H1 (cell line): ENCODE measurements at regions not wholly inside any gene's neighbourhood (a gene's known extent, or its start where the extent isn't known, plus 50 kb on each side); places are given as distances from the start of the nearest gene placed in this dataset.

Experiments used
- CTCF ChIA-PET: fragments of 300-600 bp; sonication (Branson Sonifier 250); formaldehyde crosslinking; loops from one replicate; lab custom pipeline; 2021; ENCODE audit not compliant: partially characterized antibody; lab: Charles Lee
- POLR2A ChIA-PET: fragments of 300-600 bp; sonication (Branson Sonifier 250); formaldehyde crosslinking; loops from one replicate; lab custom pipeline; 2021; ENCODE audit warnings: inconsistent platforms; ENCODE audit not compliant: partially characterized antibody; lab: Charles Lee
- DNase-seq, 2 experiments: peaks; one replicate each; pipeline versions ENCODE4 v3.0.0 to v3.0.0-alpha.2; 2010 to 2022; ENCODE audit warnings: low spot score in 2 of 2, low read depth in 1 of 2, mixed read lengths in 1 of 2
- FAIRE-seq: peaks from 2 replicates; lab custom pipeline; 2011; peaks lifted over from hg19 to GRCh38; lab: Jason Lieb, UNC
- H2AFZ ChIP-seq: 2 replicates; pipeline ENCODE4 v1.8.1; 2012; ENCODE audit warnings: low read length, inconsistent platforms
- H2AK5ac ChIP-seq: 2 replicates; pipeline ENCODE4 v1.6.1; 2013; ENCODE audit warnings: low read depth, low read length
- H2BK120ac ChIP-seq: replicated peaks from 2 replicates; pipeline ENCODE3; 2013; ENCODE audit warnings: low read depth, low read length, inconsistent platforms
- H2BK12ac ChIP-seq: 2 replicates; pipeline ENCODE4 v1.6.1; 2013; ENCODE audit warnings: low read depth, low read length
- H2BK15ac ChIP-seq: 2 replicates; pipeline ENCODE4 v1.6.1; 2013; ENCODE audit warnings: low read length
- H2BK20ac ChIP-seq: 2 replicates; pipeline ENCODE4 v1.6.1; 2013; ENCODE audit warnings: low read length
- H2BK5ac ChIP-seq: 2 replicates; pipeline ENCODE4 v1.6.1; 2013; ENCODE audit warnings: low read depth, low read length
- H3K14ac ChIP-seq: 2 replicates; pipeline ENCODE4 v1.6.1; 2013; ENCODE audit warnings: inconsistent platforms; ENCODE audit not compliant: insufficient read length
- H3K18ac ChIP-seq: 2 replicates; pipeline ENCODE4 v1.6.1; 2013; ENCODE audit warnings: low read length; ENCODE audit errors: extremely low read depth
- H3K23ac ChIP-seq: 2 replicates; pipeline ENCODE4 v1.6.1; 2013; ENCODE audit warnings: inconsistent platforms; ENCODE audit not compliant: insufficient read length
- H3K23me2 ChIP-seq: 2 replicates; pipeline ENCODE4 v1.6.1; 2013; ENCODE audit warnings: low read depth, low read length
- H3K27ac ChIP-seq: 2 replicates; pipeline ENCODE4 v1.6.1; 2011; ENCODE audit warnings: low read depth, low read length, inconsistent platforms
- H3K27me3 ChIP-seq, 4 experiments: replicated peaks in 1 of 4; 1 replicate in 1 of 4; 2 replicates in 3 of 4; pipeline versions ENCODE4 v1.6.1 to v1.8.1; 2011 to 2013; ENCODE audit warnings: low read length in 3 of 4, mild to moderate bottlenecking in 3 of 4, inconsistent platforms in 2 of 4, mixed read lengths in 2 of 4, moderate library complexity in 1 of 4; ENCODE audit not compliant: control insufficient read depth in 3 of 4, insufficient read depth in 3 of 4; ENCODE audit errors: extremely low read depth in 1 of 4
- H3K36me3 ChIP-seq, 4 experiments: 2 replicates each; pipeline versions ENCODE4 v1.6.1 to v1.8.1; 2011 to 2013; ENCODE audit warnings: mild to moderate bottlenecking in 4 of 4, low read length in 3 of 4, moderate library complexity in 2 of 4, control low read depth in 1 of 4, inconsistent platforms in 1 of 4; ENCODE audit not compliant: insufficient read depth in 4 of 4, control insufficient read depth in 2 of 4
- H3K4ac ChIP-seq: replicated peaks from 2 replicates; pipeline ENCODE3; 2013; ENCODE audit warnings: low read length, low read depth, mixed read lengths, inconsistent platforms; ENCODE audit not compliant: insufficient read length
- H3K4me1 ChIP-seq, 4 experiments: replicated peaks in 1 of 4; 1 replicate in 1 of 4; 2 replicates in 3 of 4; pipeline versions ENCODE4 v1.6.1 to v1.8.1; 2011 to 2013; ENCODE audit warnings: low read length in 3 of 4, inconsistent platforms in 2 of 4, mixed read lengths in 1 of 4; ENCODE audit not compliant: insufficient read depth in 4 of 4, control insufficient read depth in 3 of 4
- H3K4me2 ChIP-seq, 2 experiments: 2 replicates each; pipeline versions ENCODE4 v1.6.1 to v1.8.1; 2011 to 2013; ENCODE audit warnings: low read depth in 2 of 2, low read length in 2 of 2, control low read depth in 1 of 2, inconsistent platforms in 1 of 2, mild to moderate bottlenecking in 1 of 2; ENCODE audit not compliant: insufficient read depth in 1 of 2
- H3K4me3 ChIP-seq, 4 experiments: fragments of 200-600, 300-600 bp in 1 of 4; sonication (generic), shearing (Covaris generic), sonication (Bioruptor Twin) in 1 of 4; 2 replicates each; pipeline versions ENCODE4 v1.5.1 to v1.8.1; 2011 to 2016; ENCODE audit warnings: low read length in 4 of 4, low read depth in 3 of 4, control low read depth in 2 of 4, inconsistent platforms in 2 of 4, mild to moderate bottlenecking in 2 of 4, mixed read lengths in 1 of 4, moderate library complexity in 1 of 4; ENCODE audit not compliant: insufficient read depth in 2 of 4; ENCODE audit errors: extremely low read depth in 1 of 4
- H3K56ac ChIP-seq: replicated peaks from 2 replicates; pipeline ENCODE3; 2013; ENCODE audit warnings: low read depth, mild to moderate bottlenecking, mixed read lengths, low read length, inconsistent platforms; ENCODE audit not compliant: insufficient read length
- H3K79me1 ChIP-seq: 2 replicates; pipeline ENCODE4 v1.6.1; 2013; ENCODE audit warnings: low read depth, low read length, control low read depth
- H3K79me2 ChIP-seq, 2 experiments: 2 replicates each; pipeline versions ENCODE4 v1.6.1 to v1.8.1; 2012 to 2013; ENCODE audit warnings: low read length in 2 of 2, mild to moderate bottlenecking in 2 of 2, inconsistent platforms in 1 of 2; ENCODE audit not compliant: insufficient read depth in 2 of 2, control insufficient read depth in 1 of 2
- H3K9ac ChIP-seq, 4 experiments: replicated peaks in 1 of 4; 1 replicate in 1 of 4; 2 replicates in 3 of 4; pipeline versions ENCODE4 v1.6.1 to v1.8.1; 2011 to 2013; ENCODE audit warnings: low read depth in 3 of 4, low read length in 3 of 4, control low read depth in 2 of 4, mild to moderate bottlenecking in 2 of 4, moderate library complexity in 2 of 4, inconsistent platforms in 1 of 4; ENCODE audit errors: extremely low read depth in 1 of 4
- H3K9me3 ChIP-seq, 2 experiments: 2 replicates each; pipeline versions ENCODE4 v1.6.1 to v1.8.1; 2012 to 2013; ENCODE audit warnings: mild to moderate bottlenecking in 2 of 2, moderate library complexity in 2 of 2, control low read depth in 1 of 2, inconsistent platforms in 1 of 2, low read depth in 1 of 2, low read length in 1 of 2, mixed read lengths in 1 of 2; ENCODE audit not compliant: insufficient read depth in 2 of 2
- H4K20me1 ChIP-seq, 2 experiments: replicated peaks in 1 of 2; 2 replicates each; pipeline versions ENCODE3 to v1.8.1; 2011 to 2013; ENCODE audit warnings: inconsistent platforms in 2 of 2, low read length in 2 of 2, mild to moderate bottlenecking in 1 of 2; ENCODE audit not compliant: insufficient read depth in 2 of 2, control insufficient read depth in 1 of 2
- H4K5ac ChIP-seq: 2 replicates; pipeline ENCODE4 v1.6.1; 2013; ENCODE audit warnings: low read length, low read depth, mixed read lengths, inconsistent platforms; ENCODE audit not compliant: insufficient read length
- H4K8ac ChIP-seq: 2 replicates; pipeline ENCODE4 v1.8.0; 2013; ENCODE audit warnings: mild to moderate bottlenecking, moderate library complexity, low read length, inconsistent platforms; ENCODE audit not compliant: insufficient read depth; ENCODE audit errors: extremely low read depth
- H4K91ac ChIP-seq: replicated peaks from 2 replicates; pipeline ENCODE3; 2013; ENCODE audit warnings: low read length, mixed read lengths, inconsistent platforms; ENCODE audit not compliant: insufficient read length
- CTBP2 ChIP-seq: IDR thresholded peaks from 2 replicates; pipeline ENCODE4 v1.7.0; 2011; ENCODE audit warnings: borderline replicate concordance, mild to moderate bottlenecking, moderate library complexity, mixed read lengths, low read length; ENCODE audit not compliant: insufficient read depth, insufficient read length
- FOSL1 ChIP-seq: IDR thresholded peaks from 2 replicates; pipeline ENCODE4 v1.6.1; 2011; ENCODE audit warnings: mild to moderate bottlenecking, low read depth, low read length, moderate library complexity; ENCODE audit not compliant: insufficient read depth
- JUN ChIP-seq: IDR thresholded peaks from 2 replicates; pipeline ENCODE4 v1.6.1; 2011; ENCODE audit warnings: low read depth, mild to moderate bottlenecking, improper control_type of control experiment, low read length
- NRF1 ChIP-seq: IDR thresholded peaks from 2 replicates; pipeline ENCODE4 v1.6.1; 2011; ENCODE audit warnings: mild to moderate bottlenecking, low read depth, low read length, improper control_type of control experiment
- WGBS, 2 experiments: shearing (Covaris generic) in 1 of 2; methylation state at CpG; one replicate each; pipeline versions ENCODE4 v1.1.6 to v1.1.7; 2013 to 2015; ENCODE audit warnings: low lambda C conversion rate in 2 of 2, mixed read lengths in 2 of 2, inconsistent platforms in 1 of 2, low coverage in 1 of 2, missing lambda C conversion rate in 1 of 2; ENCODE audit not compliant: insufficient replicate concordance in 2 of 2, insufficient coverage in 1 of 2, insufficient read length in 1 of 2; ENCODE audit errors: extremely low coverage in 1 of 2, missing lambda C conversion rate in 1 of 2; 5-methylcytosine and 5-hydroxymethylcytosine counted together

DNA sequence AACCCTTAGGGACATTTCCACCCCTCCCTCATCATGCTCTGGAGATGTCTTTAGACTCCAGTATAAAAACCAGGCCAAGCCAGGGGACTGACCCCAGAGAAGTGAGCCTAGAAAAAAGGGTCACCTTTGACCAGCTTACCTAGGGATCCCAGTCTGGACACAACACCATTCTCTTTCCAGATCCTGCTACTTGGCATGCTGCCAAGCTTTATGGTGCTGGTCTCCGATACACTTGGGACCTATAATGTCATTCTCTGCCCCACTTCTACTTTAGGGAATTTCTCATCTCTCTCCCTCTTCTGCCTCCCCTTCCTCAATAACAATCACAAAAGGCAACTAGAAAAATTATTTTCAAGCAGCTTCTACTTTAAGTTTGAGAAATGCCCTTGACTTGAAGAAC, 124.4 kb downstream of the LRRN1 start:
- Histone ChIP-seq H2AK5ac (no peak overlapping the region), H3K4me3 (no peak overlapping the region), H3K79me2 (no peaks in the 10 kb centered on the region), H4K5ac (no peak overlapping the region), H3K4me2 (no peak overlapping the region), H2BK12ac (no peak overlapping the region), H3K23me2 (no peaks in the 10 kb centered on the region), H2BK20ac (no peak overlapping the region)
- POLR2A ChIA-PET: no interaction called here
- DNase-seq: no peak
- TF ChIP-seq CTBP2 (no peak), NRF1 (no peak), FOSL1 (no peak), JUN (no peak)
- TF ChIP-seq, all 59 proteins: peak for 0
- Histone ChIP-seq H2BK120ac (no peak overlapping the region), H4K8ac (no peak overlapping the region), H3K9ac (no peak overlapping the region), H4K20me1 (no peaks in the 10 kb centered on the region), H4K91ac (no peak overlapping the region), H3K14ac (no peak overlapping the region), H2BK5ac (no peak overlapping the region), H3K27ac (no peak overlapping the region), H3K4me1 (peaks cover 0 to 3% (median 0%) of the 10 kb centered on the region in 4 experiments; a peak in 1 of 7 replicates), H2AFZ (no peak overlapping the region), H3K56ac (no peak overlapping the region), H2BK15ac (no peak overlapping the region), H3K36me3 (no peaks in the 10 kb centered on the region), H3K23ac (no peak overlapping the region), H3K27me3 (no peaks in the 10 kb centered on the region), H3K4ac (no peak overlapping the region), H3K9me3 (no peaks in the 10 kb centered on the region), H3K79me1 (no peaks in the 10 kb centered on the region), H3K18ac (no peak overlapping the region)
- WGBS, 2 experiments: 100% methylated on average over 1 of the region's 1 CpG; no CpG with 5 or more reads in 1 of the 2 experiments
- CTCF ChIA-PET: no interaction called here
- FAIRE-seq: no peak
